HepG2 (cell line): ENCODE measurements at regions not wholly inside any gene's neighbourhood (a gene's known extent, or its start where the extent isn't known, plus 50 kb on each side); places are given as distances from the start of the nearest gene placed in this dataset.

ENCODE experiments used
- ATF4 ChIP-seq, 2 experiments: fragments of 450-650 bp in 1 of 2; sonication (generic) in 1 of 2; formaldehyde crosslinking; IDR thresholded peaks; 2 replicates each; pipeline versions ENCODE4 v1.5.0 to v1.8.0; 2020 to 2022; ENCODE audit warnings: mild to moderate bottlenecking in 1 of 2, missing genetic modification reagents in 1 of 2
- CERS6 ChIP-seq: sonication (generic); formaldehyde crosslinking; IDR thresholded peaks from 2 replicates; pipeline ENCODE4 v1.5.0; 2020; ENCODE audit warnings: missing genetic modification reagents
- DNMT1 ChIP-seq: sonication (generic); formaldehyde crosslinking; IDR thresholded peaks from 2 replicates; pipeline ENCODE4 v1.5.1; 2020; ENCODE audit warnings: mild to moderate bottlenecking, missing genetic modification reagents
- GTF2F1 ChIP-seq: fragments of 150-350 bp; IDR thresholded peaks from 2 replicates; pipeline ENCODE4 v1.6.1; 2014; ENCODE audit warnings: low read length
- IKZF5 ChIP-seq: IDR thresholded peaks from 2 replicates; pipeline ENCODE4 v1.6.1; 2018; ENCODE audit warnings: missing genetic modification reagents, mild to moderate bottlenecking, missing compliant biosample characterization
- MAF1 ChIP-seq: sonication (generic); formaldehyde crosslinking; IDR thresholded peaks from 2 replicates; pipeline ENCODE4 v1.5.0; 2020; ENCODE audit warnings: missing genetic modification reagents, borderline replicate concordance
- NCOA1 ChIP-seq: sonication (generic); formaldehyde crosslinking; IDR thresholded peaks from 2 replicates; pipeline ENCODE4 v1.9.0; 2021; ENCODE audit warnings: missing genetic modification reagents
- SUZ12 ChIP-seq: fragments of 150-350 bp; IDR thresholded peaks from 2 replicates; pipeline ENCODE4 v1.6.1; 2014; ENCODE audit warnings: low read depth, low read length
- TMF1 ChIP-seq: sonication (generic); formaldehyde crosslinking; IDR thresholded peaks from 2 replicates; pipeline ENCODE4 v1.8.1; 2022; ENCODE audit warnings: low read depth, missing genetic modification reagents
- TP53 ChIP-seq: sonication (generic); formaldehyde crosslinking; conservative IDR thresholded peaks from 2 replicates; pipeline ENCODE4 v1.4.0; 2020; ENCODE audit warnings: missing genetic modification reagents
- ZBTB40 ChIP-seq, 2 experiments: fragments of 450-650 bp in 1 of 2; sonication (generic) in 1 of 2; formaldehyde crosslinking in 1 of 2; IDR thresholded peaks; 2 replicates each; pipeline versions ENCODE4 v1.6.1 to v1.8.0; 2016 to 2022; ENCODE audit warnings: antibody characterized with exemption in 1 of 2, mild to moderate bottlenecking in 1 of 2, missing genetic modification reagents in 1 of 2
- ZNF207 ChIP-seq: fragments of 450-650 bp; IDR thresholded peaks from 2 replicates; pipeline ENCODE4 v1.6.1; 2016; ENCODE audit warnings: antibody characterized with exemption, borderline replicate concordance
- ZNF343 ChIP-seq: sonication (generic); formaldehyde crosslinking; IDR thresholded peaks from 2 replicates; pipeline ENCODE4 v1.4.0; 2020; ENCODE audit warnings: mild to moderate bottlenecking, missing genetic modification reagents
- ZNF724P ChIP-seq: sonication (generic); formaldehyde crosslinking; IDR thresholded peaks from 2 replicates; pipeline ENCODE4 v1.8.0; 2022; ENCODE audit warnings: missing genetic modification reagents, borderline replicate concordance
- ZNF782 ChIP-seq: sonication (generic); formaldehyde crosslinking; IDR thresholded peaks from 2 replicates; pipeline ENCODE4 v1.4.0; 2020; ENCODE audit warnings: missing genetic modification reagents, mild to moderate bottlenecking, borderline replicate concordance

- TF ChIP-seq ZBTB40 (IDR thresholded peaks at IDR 0.05): no peak
- TF ChIP-seq ZBTB40 (CRISPR knock-in tag; IDR thresholded peaks at IDR 0.05): 0 out of 2 replicates have a peak, but pooled peaks have one; percentile 30
- TF ChIP-seq TMF1 (CRISPR knock-in tag): no peak
- TF ChIP-seq ATF4 (CRISPR knock-in tag; IDR thresholded peaks at IDR 0.05): peak in 1 of 2 experiments; percentile 50; a peak in 1 of 4 replicates
- TF ChIP-seq ZNF207: no peak
- TF ChIP-seq SUZ12: no peak
- TF ChIP-seq ZNF343 (CRISPR knock-in tag): no peak
- TF ChIP-seq NCOA1 (CRISPR knock-in tag): 0 out of 2 replicates have a peak, but pooled peaks have one; percentile 39
- TF ChIP-seq MAF1 (CRISPR knock-in tag): no peak
- no peak for TF ChIP-seq ZNF782 (CRISPR knock-in tag)
- no peak for TF ChIP-seq GTF2F1
- TF ChIP-seq TP53 (CRISPR knock-in tag): no peak
- no peak for TF ChIP-seq DNMT1 (CRISPR knock-in tag)
- peak; percentile 58 for TF ChIP-seq IKZF5 (CRISPR knock-in tag)
- no peak for TF ChIP-seq ZNF724P
- TF ChIP-seq CERS6 (CRISPR knock-in tag): no peak
These were observed 195.4 kb upstream of the ARL4C start (continued) for GRCh38 chr2:234691968-234692955.
